Muscle of leg (tissue), 3 donors: ENCODE measurements at regions not wholly inside any gene's neighbourhood (a gene's known extent, or its start where the extent isn't known, plus 50 kb on each side); places are given as distances from the start of the nearest gene placed in this dataset.
"Not testable (repeated sequence)": the region's sequence is repeated elsewhere in the genome, so short reads cannot be mapped to it uniquely, and the experiment has no call there.

Experiments used
- DNase-seq: peaks from one replicate; pipeline ENCODE4 v3.0.0; 2013
- H3K27ac ChIP-seq: one replicate; pipeline ENCODE4 v1.5.1; 2013; ENCODE audit warnings: mild to moderate bottlenecking, low read length, control low read depth
- H3K27me3 ChIP-seq: one replicate; pipeline ENCODE4 v1.6.1; 2013; ENCODE audit warnings: low read length; ENCODE audit not compliant: control insufficient read depth, insufficient read depth
- H3K36me3 ChIP-seq: one replicate; pipeline ENCODE4 v1.6.1; 2013; ENCODE audit warnings: low read length; ENCODE audit not compliant: control insufficient read depth, insufficient read depth
- H3K4me1 ChIP-seq: one replicate; pipeline ENCODE4 v1.6.1; 2013; ENCODE audit warnings: low read length; ENCODE audit not compliant: control insufficient read depth, insufficient read depth
- H3K4me3 ChIP-seq: one replicate; pipeline ENCODE4 v1.5.1; 2013; ENCODE audit warnings: low read length, control low read depth
- H3K9me3 ChIP-seq: replicated peaks from 2 replicates; pipeline ENCODE4 v1.6.1; 2013; ENCODE audit warnings: low read depth, low read length; ENCODE audit not compliant: control insufficient read depth
- WGBS: methylation state at CpG from one replicate; pipeline ENCODE4 v1.1.5; 2013; ENCODE audit warnings: missing lambda C conversion rate; ENCODE audit not compliant: insufficient coverage; 5-methylcytosine and 5-hydroxymethylcytosine counted together

GRCh38 chr9:42239445-42240260, 56.2 kb downstream of the SPATA31A6 start:
- not testable (repeated sequence) for H3K4me3 ChIP-seq, H3K36me3 ChIP-seq, DNase-seq, H3K27me3 ChIP-seq, H3K27ac ChIP-seq, H3K4me1 ChIP-seq, H3K9me3 ChIP-seq
- WGBS, result no CpG with 5 or more reads among the region's 1 CpG

- H3K27ac ChIP-seq, H3K4me3 ChIP-seq, H3K4me1 ChIP-seq, H3K36me3 ChIP-seq, H3K9me3 ChIP-seq, H3K27me3 ChIP-seq: not testable (repeated sequence)
- DNase-seq, result peak; percentile 29
- no CpG with 5 or more reads among the region's 1 CpG for WGBS
Measured at GRCh38 chr9:42240261-42240579, 56.8 kb downstream of the SPATA31A6 start.

GRCh38 chr9:42243211-42243610, 59.8 kb downstream of the SPATA31A6 start:
- H3K27ac ChIP-seq, H3K9me3 ChIP-seq, H3K4me3 ChIP-seq, H3K36me3 ChIP-seq, H3K27me3 ChIP-seq, DNase-seq, H3K4me1 ChIP-seq: not testable (repeated sequence)
- WGBS, result no CpG with 5 or more reads among the region's 2 CpGs

GRCh38 chr9:42243822-42244221, 60.4 kb downstream of the SPATA31A6 start:
- not testable (repeated sequence) for H3K36me3 ChIP-seq, H3K4me1 ChIP-seq, H3K4me3 ChIP-seq, H3K9me3 ChIP-seq, DNase-seq, H3K27me3 ChIP-seq, H3K27ac ChIP-seq
- no CpG with 5 or more reads among the region's 3 CpGs for WGBS

GRCh38 chr9:42268729-42269128, 85.3 kb downstream of the SPATA31A6 start:
- WGBS, result 72% methylated on average over 5 of the region's 6 CpGs
- H3K4me3 ChIP-seq, DNase-seq, H3K27ac ChIP-seq, H3K9me3 ChIP-seq, H3K27me3 ChIP-seq, H3K4me1 ChIP-seq, H3K36me3 ChIP-seq: not testable (repeated sequence)

GRCh38 chr9:42269171-42269570, 85.7 kb downstream of the SPATA31A6 start:
- WGBS, result 81% methylated on average over 3 of the region's 11 CpGs
- H3K36me3 ChIP-seq, result not testable (repeated sequence)

GRCh38 chr9:42273191-42273590, 89.7 kb downstream of the SPATA31A6 start:
- not testable (repeated sequence) for H3K36me3 ChIP-seq, H3K27ac ChIP-seq, H3K4me3 ChIP-seq, DNase-seq, H3K9me3 ChIP-seq, H3K4me1 ChIP-seq, H3K27me3 ChIP-seq
- WGBS, result 83% methylated on average over 1 of the region's 1 CpG

More at GRCh38 chr9:42269171-42269570, 85.7 kb downstream of the SPATA31A6 start:
- not testable (repeated sequence) for H3K4me1 ChIP-seq, DNase-seq, H3K27me3 ChIP-seq, H3K27ac ChIP-seq, H3K4me3 ChIP-seq, H3K9me3 ChIP-seq

- no peaks in the 10 kb centered on the region for H3K27me3 ChIP-seq
- no peaks in the 10 kb centered on the region for H3K4me1 ChIP-seq
- WGBS, result 68% methylated on average over 7 of the region's 9 CpGs
- no peaks in the 10 kb centered on the region for H3K9me3 ChIP-seq
- no peak for DNase-seq
- no peak overlapping the region for H3K4me3 ChIP-seq
- no peaks in the 10 kb centered on the region for H3K36me3 ChIP-seq
- no peak overlapping the region for H3K27ac ChIP-seq
Measured at GRCh38 chr9:42275141-42275540, 91.7 kb downstream of the SPATA31A6 start.

GRCh38 chr9:42282531-42283178, 99.2 kb downstream of the SPATA31A6 start:
- H3K36me3 ChIP-seq, DNase-seq, H3K27ac ChIP-seq, H3K9me3 ChIP-seq, H3K4me1 ChIP-seq, H3K4me3 ChIP-seq, H3K27me3 ChIP-seq: not testable (repeated sequence)
- no CpG with 5 or more reads among the region's 7 CpGs for WGBS

GRCh38 chr9:42283179-42283543, 99.7 kb downstream of the SPATA31A6 start:
- not testable (repeated sequence) for H3K27me3 ChIP-seq, H3K36me3 ChIP-seq, H3K9me3 ChIP-seq, H3K4me1 ChIP-seq, H3K4me3 ChIP-seq, H3K27ac ChIP-seq, DNase-seq
- no CpG with 5 or more reads among the region's 2 CpGs for WGBS
